Ovary (tissue), 3 donors: ENCODE measurements at regions not wholly inside any gene's neighbourhood (a gene's known extent, or its start where the extent isn't known, plus 50 kb on each side); places are given as distances from the start of the nearest gene placed in this dataset.

Source experiments
- EP300 ChIP-seq: sonication (generic); formaldehyde crosslinking; IDR thresholded peaks from one replicate; pipeline ENCODE4 v1.6.1; 2017; ENCODE audit warnings: antibody characterized with exemption
- TF ChIP-seq, protein P1 (sequence below), 3 donors: fragments of 450-650 bp in 2 of 3; fragments of 200-600 bp in 1 of 3; IDR thresholded peaks; one replicate each; pipeline versions ENCODE4 v1.5.1 to v1.8.0; 2016 to 2022; ENCODE audit warnings: antibody characterized with exemption in 3 of 3, mild to moderate bottlenecking in 1 of 3
- donor health status: DM: no; HTN: no; CAD: no.

DNA sequence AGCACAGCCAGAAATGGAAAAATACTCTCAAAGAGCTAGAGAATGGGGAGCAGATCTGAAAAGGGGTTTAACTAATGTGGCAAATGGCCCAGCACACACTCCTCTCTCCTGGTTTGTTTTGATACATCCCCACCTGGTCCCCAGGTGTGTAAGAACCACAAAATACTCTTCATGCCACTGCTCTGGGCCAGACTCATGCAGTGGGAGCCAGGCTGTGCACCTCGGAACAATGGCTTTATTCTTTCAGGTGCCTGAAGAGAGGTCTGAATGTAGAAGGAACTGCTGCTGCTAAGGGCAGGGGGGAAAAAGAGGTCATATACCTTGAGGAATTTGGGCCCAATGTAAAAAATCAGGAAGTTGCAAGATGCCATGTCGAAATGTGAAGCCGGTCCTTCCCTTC, 123.9 kb upstream of the ADAMTSL1 start:
- TF ChIP-seq, protein P1, sequence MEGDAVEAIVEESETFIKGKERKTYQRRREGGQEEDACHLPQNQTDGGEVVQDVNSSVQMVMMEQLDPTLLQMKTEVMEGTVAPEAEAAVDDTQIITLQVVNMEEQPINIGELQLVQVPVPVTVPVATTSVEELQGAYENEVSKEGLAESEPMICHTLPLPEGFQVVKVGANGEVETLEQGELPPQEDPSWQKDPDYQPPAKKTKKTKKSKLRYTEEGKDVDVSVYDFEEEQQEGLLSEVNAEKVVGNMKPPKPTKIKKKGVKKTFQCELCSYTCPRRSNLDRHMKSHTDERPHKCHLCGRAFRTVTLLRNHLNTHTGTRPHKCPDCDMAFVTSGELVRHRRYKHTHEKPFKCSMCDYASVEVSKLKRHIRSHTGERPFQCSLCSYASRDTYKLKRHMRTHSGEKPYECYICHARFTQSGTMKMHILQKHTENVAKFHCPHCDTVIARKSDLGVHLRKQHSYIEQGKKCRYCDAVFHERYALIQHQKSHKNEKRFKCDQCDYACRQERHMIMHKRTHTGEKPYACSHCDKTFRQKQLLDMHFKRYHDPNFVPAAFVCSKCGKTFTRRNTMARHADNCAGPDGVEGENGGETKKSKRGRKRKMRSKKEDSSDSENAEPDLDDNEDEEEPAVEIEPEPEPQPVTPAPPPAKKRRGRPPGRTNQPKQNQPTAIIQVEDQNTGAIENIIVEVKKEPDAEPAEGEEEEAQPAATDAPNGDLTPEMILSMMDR (IDR thresholded peaks at IDR 0.05), result no peak
- TF ChIP-seq EP300, result no peak
